HL-60 (cell line): ENCODE measurements at regions not wholly inside any gene's neighbourhood (a gene's known extent, or its start where the extent isn't known, plus 50 kb on each side); places are given as distances from the start of the nearest gene placed in this dataset.

Experiments used
- DNase-seq, 2 experiments: peaks; one replicate each; pipeline ENCODE4 v3.0.0-alpha.2; 2010 to 2020; ENCODE audit warnings: low read depth in 1 of 2, low spot score in 1 of 2
- H3K27ac ChIP-seq: fragments of 250-450 bp; sonication (Bioruptor Pico); replicated peaks from 2 replicates; pipeline ENCODE4 v1.5.1; 2020; ENCODE audit warnings: mild to moderate bottlenecking, moderate library complexity
- H3K27me3 ChIP-seq: fragments of 250-450 bp; sonication (Bioruptor Pico); 2 replicates; pipeline ENCODE4 v1.5.1; 2021; ENCODE audit warnings: mild to moderate bottlenecking, moderate library complexity; ENCODE audit not compliant: insufficient read depth, poor library complexity, severe bottlenecking
- H3K4me3 ChIP-seq: replicated peaks from 2 replicates; pipeline ENCODE4 v1.5.1; 2011; ENCODE audit warnings: mild to moderate bottlenecking, control low read depth, low read length; ENCODE audit not compliant: insufficient read depth
- CTCF ChIP-seq: IDR thresholded peaks from one replicate; pipeline ENCODE4 v1.5.1; 2011; ENCODE audit warnings: low read length, control low read depth, inconsistent platforms; ENCODE audit not compliant: insufficient read depth
- GABPA ChIP-seq: IDR thresholded peaks from 2 replicates; pipeline ENCODE4 v1.6.1; 2012; ENCODE audit warnings: low read depth
- POLR2AphosphoS5 ChIP-seq: IDR thresholded peaks from 2 replicates; pipeline ENCODE4 v1.6.1; 2012; ENCODE audit warnings: low read depth
- REST ChIP-seq: IDR thresholded peaks from 2 replicates; pipeline ENCODE4 v1.6.1; 2012; ENCODE audit warnings: low read depth; ENCODE audit not compliant: insufficient replicate concordance
- SPI1 ChIP-seq: IDR thresholded peaks from 2 replicates; pipeline ENCODE4 v1.6.1; 2012; ENCODE audit warnings: low read depth, mild to moderate bottlenecking, borderline replicate concordance

- no peaks in the 10 kb centered on the region for H3K27me3 ChIP-seq
- H3K4me3 ChIP-seq: no peak overlapping the region
- DNase-seq: peak in 1 of 2 experiments; percentile 23
- TF ChIP-seq SPI1 (peak; percentile 68; the same call in 1 of the 2 replicates), CTCF (no peak)
- H3K27ac ChIP-seq: peak overlapping the region; percentile 70
Measured at GRCh38 chrX:42933187-42933586, 155.2 kb upstream of the PPP1R2C start.

GRCh38 chrX:42934020-42934726 is 156.2 kb upstream of the PPP1R2C start:
- peak in 1 of 2 experiments; percentile 75 for DNase-seq
- Histone ChIP-seq H3K27ac (peak overlapping the region; percentile 70), H3K27me3 (no peaks in the 10 kb centered on the region), H3K4me3 (no peak overlapping the region)
- TF ChIP-seq POLR2AphosphoS5 (peak; percentile 80), CTCF (no peak), REST (no peak), GABPA (no peak), SPI1 (no peak)

- no peak for DNase-seq
- TF ChIP-seq POLR2AphosphoS5 (no peak), REST (no peak), SPI1 (no peak), CTCF (no peak), GABPA (no peak)
- Histone ChIP-seq H3K4me3 (no peak overlapping the region), H3K27ac (no peak overlapping the region), H3K27me3 (no peaks in the 10 kb centered on the region)
Measured at GRCh38 chrX:42941671-42942070, 163.7 kb upstream of the PPP1R2C start.
